Loucy (cell line): ENCODE measurements at regions not wholly inside any gene's neighbourhood (a gene's known extent, or its start where the extent isn't known, plus 50 kb on each side); places are given as distances from the start of the nearest gene placed in this dataset.

Experiments
- H2AFZ ChIP-seq: fragments of 200-600 bp; sonication (generic); 2 replicates; pipeline ENCODE4 v1.6.0; 2016; ENCODE audit warnings: antibody characterized with exemption, mild to moderate bottlenecking, low read length, moderate library complexity
- H3F3A ChIP-seq: fragments of 200-600 bp; 2 replicates; pipeline ENCODE4 v1.6.0; 2016; ENCODE audit warnings: antibody characterized with exemption, low read depth, mild to moderate bottlenecking
- H3K27me3 ChIP-seq: fragments of 200-600 bp; sonication (generic); 2 replicates; pipeline ENCODE4 v1.6.1; 2014; ENCODE audit warnings: low read length, mild to moderate bottlenecking; ENCODE audit not compliant: insufficient read depth, poor library complexity, severe bottlenecking
- H3K36me3 ChIP-seq: fragments of 200-600 bp; sonication (generic); 2 replicates; pipeline ENCODE4 v1.6.1; 2016; ENCODE audit warnings: low read length; ENCODE audit not compliant: insufficient read depth
- H3K4me1 ChIP-seq: fragments of 200-600 bp; sonication (generic); 2 replicates; pipeline ENCODE4 v1.5.1; 2014; ENCODE audit warnings: low read length, mild to moderate bottlenecking; ENCODE audit not compliant: insufficient read depth, poor library complexity, severe bottlenecking
- H3K4me2 ChIP-seq: fragments of 200-600 bp; sonication (generic); 2 replicates; pipeline ENCODE4 v1.6.0; 2014; ENCODE audit warnings: antibody characterized with exemption, low read length, low read depth, mild to moderate bottlenecking; ENCODE audit not compliant: poor library complexity, severe bottlenecking
- H3K4me3 ChIP-seq: fragments of 200-600 bp; sonication (generic); 2 replicates; pipeline ENCODE4 v1.5.1; 2014; ENCODE audit warnings: low read length, mild to moderate bottlenecking, mixed read lengths; ENCODE audit not compliant: poor library complexity, severe bottlenecking
- H3K79me2 ChIP-seq: fragments of 200-600 bp; sonication (generic); 2 replicates; pipeline ENCODE4 v1.6.1; 2014; ENCODE audit warnings: low read length; ENCODE audit not compliant: insufficient read depth
- H3K9ac ChIP-seq: fragments of 200-600 bp; sonication (generic); 2 replicates; pipeline ENCODE4 v1.6.0; 2014; ENCODE audit warnings: mild to moderate bottlenecking, low read depth, low read length, moderate library complexity; ENCODE audit not compliant: poor library complexity, severe bottlenecking
- H3K9me2 ChIP-seq: fragments of 200-600 bp; sonication (generic); replicated peaks from 2 replicates; pipeline ENCODE4 v1.6.1; 2016; ENCODE audit warnings: low read depth, low read length, mixed read lengths
- H3K9me3 ChIP-seq: fragments of 200-600 bp; sonication (generic); 2 replicates; pipeline ENCODE4 v1.6.1; 2014; ENCODE audit warnings: mild to moderate bottlenecking, antibody characterized with exemption, low read length, low read depth; ENCODE audit not compliant: insufficient read depth
- H4K20me1 ChIP-seq: fragments of 200-600 bp; sonication (generic); 2 replicates; pipeline ENCODE4 v1.6.0; 2014; ENCODE audit warnings: antibody characterized with exemption, low read length, mild to moderate bottlenecking; ENCODE audit not compliant: insufficient read depth, poor library complexity, severe bottlenecking
- EZH2phosphoT487 ChIP-seq: fragments of 200-600 bp; IDR thresholded peaks from 2 replicates; pipeline ENCODE4 v1.6.1; 2018; ENCODE audit warnings: antibody characterized with exemption, mild to moderate bottlenecking, moderate library complexity, borderline replicate concordance
- TF ChIP-seq, protein P1 (sequence below): fragments of 200-600 bp; sonication (generic); conservative IDR thresholded peaks from 2 replicates; pipeline ENCODE4 v1.5.1; 2014; ENCODE audit warnings: mild to moderate bottlenecking, antibody characterized with exemption, low read length

DNA sequence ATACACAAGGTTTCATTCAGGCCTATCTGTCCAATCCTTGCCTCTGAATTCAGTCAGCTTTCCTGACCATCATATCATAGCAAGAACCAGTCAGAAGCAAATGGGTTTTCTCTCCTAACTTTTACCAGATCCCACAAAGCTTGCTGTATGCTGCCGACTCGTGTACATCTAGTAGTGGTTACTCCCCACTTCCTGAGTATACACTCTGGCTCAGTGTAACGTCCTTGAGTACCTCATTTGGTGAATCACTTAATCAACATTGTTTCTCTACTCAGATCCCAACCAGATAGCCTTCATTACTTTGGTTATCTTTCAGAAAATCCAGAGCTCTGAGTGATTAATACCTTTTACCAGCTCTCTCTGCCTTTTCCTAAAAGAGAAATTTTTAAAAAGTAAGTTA lies 728.2 kb downstream of the GALC start:
- no peaks in the 10 kb centered on the region for H3K36me3 ChIP-seq
- no peaks in the 10 kb centered on the region for H4K20me1 ChIP-seq
- H3K4me3 ChIP-seq: no peak overlapping the region
- no peak overlapping the region for H2AFZ ChIP-seq
- H3K4me2 ChIP-seq: no peak overlapping the region
- no peaks in the 10 kb centered on the region for H3K79me2 ChIP-seq
- no peak for TF ChIP-seq EZH2phosphoT487
- TF ChIP-seq, protein P1, sequence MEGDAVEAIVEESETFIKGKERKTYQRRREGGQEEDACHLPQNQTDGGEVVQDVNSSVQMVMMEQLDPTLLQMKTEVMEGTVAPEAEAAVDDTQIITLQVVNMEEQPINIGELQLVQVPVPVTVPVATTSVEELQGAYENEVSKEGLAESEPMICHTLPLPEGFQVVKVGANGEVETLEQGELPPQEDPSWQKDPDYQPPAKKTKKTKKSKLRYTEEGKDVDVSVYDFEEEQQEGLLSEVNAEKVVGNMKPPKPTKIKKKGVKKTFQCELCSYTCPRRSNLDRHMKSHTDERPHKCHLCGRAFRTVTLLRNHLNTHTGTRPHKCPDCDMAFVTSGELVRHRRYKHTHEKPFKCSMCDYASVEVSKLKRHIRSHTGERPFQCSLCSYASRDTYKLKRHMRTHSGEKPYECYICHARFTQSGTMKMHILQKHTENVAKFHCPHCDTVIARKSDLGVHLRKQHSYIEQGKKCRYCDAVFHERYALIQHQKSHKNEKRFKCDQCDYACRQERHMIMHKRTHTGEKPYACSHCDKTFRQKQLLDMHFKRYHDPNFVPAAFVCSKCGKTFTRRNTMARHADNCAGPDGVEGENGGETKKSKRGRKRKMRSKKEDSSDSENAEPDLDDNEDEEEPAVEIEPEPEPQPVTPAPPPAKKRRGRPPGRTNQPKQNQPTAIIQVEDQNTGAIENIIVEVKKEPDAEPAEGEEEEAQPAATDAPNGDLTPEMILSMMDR: no peak
- H3K9me3 ChIP-seq: no peaks in the 10 kb centered on the region
- H3K9ac ChIP-seq: no peak overlapping the region
- no peaks in the 10 kb centered on the region for H3K9me2 ChIP-seq
- H3K27me3 ChIP-seq: no peaks in the 10 kb centered on the region
- no peaks in the 10 kb centered on the region for H3K4me1 ChIP-seq
- no peaks in the 10 kb centered on the region for H3F3A ChIP-seq

DNA sequence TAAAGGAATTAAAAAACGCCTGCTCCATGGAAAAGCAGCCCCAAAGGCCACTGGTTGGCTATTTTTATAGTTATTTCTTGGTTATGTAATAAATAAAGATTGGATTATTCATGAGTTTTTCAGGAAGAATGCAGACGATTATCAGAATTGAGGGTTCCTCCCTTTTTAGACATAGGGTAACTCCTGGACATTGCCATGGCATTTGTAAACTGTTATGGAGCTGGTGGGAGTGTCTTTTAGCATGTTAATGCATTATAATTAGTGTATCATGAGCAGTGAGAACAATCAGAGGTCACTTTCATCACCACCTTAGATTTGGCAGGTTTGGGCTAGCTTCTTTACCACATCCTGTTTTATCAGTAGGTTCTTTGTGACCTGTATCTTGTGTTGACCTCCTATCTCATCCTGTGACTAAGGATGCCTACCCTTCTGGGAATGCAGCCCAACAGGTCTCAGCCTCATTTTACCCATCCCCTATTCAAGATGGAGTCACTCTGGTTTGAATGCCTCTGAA lies 728.7 kb downstream of the GALC start:
- H3F3A ChIP-seq: no peaks in the 10 kb centered on the region
- H3K9me2 ChIP-seq: no peaks in the 10 kb centered on the region
- no peak overlapping the region for H3K4me3 ChIP-seq
- no peaks in the 10 kb centered on the region for H4K20me1 ChIP-seq
- no peak overlapping the region for H3K9ac ChIP-seq
- TF ChIP-seq EZH2phosphoT487: no peak
- TF ChIP-seq, protein P1: no peak
- no peak overlapping the region for H3K4me2 ChIP-seq
- H3K4me1 ChIP-seq: no peaks in the 10 kb centered on the region
- no peaks in the 10 kb centered on the region for H3K79me2 ChIP-seq
- H3K9me3 ChIP-seq: no peaks in the 10 kb centered on the region
- no peaks in the 10 kb centered on the region for H3K27me3 ChIP-seq
- H3K36me3 ChIP-seq: no peaks in the 10 kb centered on the region
- no peak overlapping the region for H2AFZ ChIP-seq

DNA sequence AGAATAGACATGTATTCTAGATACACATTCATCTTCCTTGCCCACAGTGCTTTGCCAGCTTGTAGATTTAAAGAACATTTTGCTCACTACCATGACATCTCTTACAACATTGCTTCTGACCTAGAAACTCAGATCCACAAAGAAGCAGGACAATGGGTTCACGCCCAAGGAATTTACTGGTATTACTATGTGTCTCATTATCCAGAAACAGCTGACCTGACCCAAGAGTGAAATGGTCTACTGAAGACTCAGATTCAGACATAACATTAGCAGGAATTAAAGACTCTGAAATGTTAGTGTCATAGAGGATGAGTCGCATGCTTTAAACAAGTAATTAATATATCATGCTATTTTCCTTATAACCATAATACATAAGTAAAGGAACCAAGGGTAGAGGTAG lies 731.4 kb downstream of the GALC start:
- Histone ChIP-seq H3K9me3 (no peaks in the 10 kb centered on the region; the same call in 1 of the 2 replicates), H3F3A (no peaks in the 10 kb centered on the region), H3K4me1 (no peaks in the 10 kb centered on the region), H3K4me2 (no peak overlapping the region), H2AFZ (no peak overlapping the region), H3K4me3 (no peak overlapping the region), H3K36me3 (no peaks in the 10 kb centered on the region), H3K9me2 (no peaks in the 10 kb centered on the region), H4K20me1 (no peaks in the 10 kb centered on the region), H3K79me2 (no peaks in the 10 kb centered on the region), H3K9ac (no peak overlapping the region), H3K27me3 (no peaks in the 10 kb centered on the region)
- no peak for TF ChIP-seq EZH2phosphoT487
- TF ChIP-seq, protein P1: no peak
